Fibroblast of villous mesenchyme (primary cell): ENCODE measurements at regions not wholly inside any gene's neighbourhood (a gene's known extent, or its start where the extent isn't known, plus 50 kb on each side); places are given as distances from the start of the nearest gene placed in this dataset.
A peak's percentile ranks its signal among the peaks of the same experiment; 100 is the strongest.

Experiments used
- DNase-seq: peaks from one replicate; pipeline ENCODE4 v3.0.0-alpha.2; 2010; ENCODE audit warnings: low read depth
- H3K4me3 ChIP-seq: 2 replicates; pipeline ENCODE4 v1.5.1; 2011; ENCODE audit warnings: low read depth, mild to moderate bottlenecking, low read length
- TF ChIP-seq, protein P1 (sequence below): IDR thresholded peaks from 2 replicates; pipeline ENCODE4 v1.5.1; 2012; ENCODE audit warnings: low read depth, mild to moderate bottlenecking, low read length; ENCODE audit not compliant: insufficient read depth

DNA sequence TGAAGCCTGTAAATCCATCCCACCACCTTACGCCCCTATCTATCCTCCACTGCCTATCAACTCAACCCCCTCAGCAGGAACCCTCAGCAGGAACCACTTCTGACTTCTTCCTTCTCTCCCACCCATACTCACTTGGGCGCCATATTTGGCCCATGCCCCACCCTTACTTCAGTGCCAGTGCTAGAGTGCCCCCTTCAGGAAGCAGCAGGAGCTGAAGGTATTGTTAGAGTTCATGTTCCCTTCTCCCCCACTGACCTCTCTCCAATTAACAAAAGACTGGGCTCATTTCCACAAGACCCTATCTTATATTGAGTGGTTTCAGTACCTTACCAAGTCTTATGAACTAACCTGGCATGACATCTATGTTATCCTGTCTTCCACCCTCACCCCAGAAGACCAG is 363.1 kb upstream of the SLIT2 start:
- no peak overlapping the region for H3K4me3 ChIP-seq
- no peak for DNase-seq
- TF ChIP-seq, protein P1, sequence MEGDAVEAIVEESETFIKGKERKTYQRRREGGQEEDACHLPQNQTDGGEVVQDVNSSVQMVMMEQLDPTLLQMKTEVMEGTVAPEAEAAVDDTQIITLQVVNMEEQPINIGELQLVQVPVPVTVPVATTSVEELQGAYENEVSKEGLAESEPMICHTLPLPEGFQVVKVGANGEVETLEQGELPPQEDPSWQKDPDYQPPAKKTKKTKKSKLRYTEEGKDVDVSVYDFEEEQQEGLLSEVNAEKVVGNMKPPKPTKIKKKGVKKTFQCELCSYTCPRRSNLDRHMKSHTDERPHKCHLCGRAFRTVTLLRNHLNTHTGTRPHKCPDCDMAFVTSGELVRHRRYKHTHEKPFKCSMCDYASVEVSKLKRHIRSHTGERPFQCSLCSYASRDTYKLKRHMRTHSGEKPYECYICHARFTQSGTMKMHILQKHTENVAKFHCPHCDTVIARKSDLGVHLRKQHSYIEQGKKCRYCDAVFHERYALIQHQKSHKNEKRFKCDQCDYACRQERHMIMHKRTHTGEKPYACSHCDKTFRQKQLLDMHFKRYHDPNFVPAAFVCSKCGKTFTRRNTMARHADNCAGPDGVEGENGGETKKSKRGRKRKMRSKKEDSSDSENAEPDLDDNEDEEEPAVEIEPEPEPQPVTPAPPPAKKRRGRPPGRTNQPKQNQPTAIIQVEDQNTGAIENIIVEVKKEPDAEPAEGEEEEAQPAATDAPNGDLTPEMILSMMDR: peak; percentile 8

DNA sequence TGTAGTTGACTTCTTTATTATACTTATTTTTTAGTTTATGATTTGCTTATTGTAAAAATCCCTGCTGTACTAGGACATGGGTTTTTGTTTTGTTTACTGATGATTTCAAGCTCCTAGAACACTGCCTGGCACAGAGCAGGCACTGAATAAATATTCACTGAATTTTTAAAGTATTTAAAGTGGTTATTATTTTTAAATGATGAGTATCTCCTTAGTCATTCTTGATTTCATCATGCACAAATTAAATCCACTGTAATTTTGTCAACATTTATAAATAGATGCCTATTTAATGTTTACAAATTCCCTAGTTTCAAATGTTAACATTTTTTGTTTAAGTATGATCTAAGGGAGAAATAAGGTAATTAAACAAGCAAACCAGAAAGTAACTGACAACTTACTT is 367.9 kb upstream of the SLIT2 start:
- TF ChIP-seq, protein P1: no peak
- no peak overlapping the region for H3K4me3 ChIP-seq
- peak; percentile 43 for DNase-seq

DNA sequence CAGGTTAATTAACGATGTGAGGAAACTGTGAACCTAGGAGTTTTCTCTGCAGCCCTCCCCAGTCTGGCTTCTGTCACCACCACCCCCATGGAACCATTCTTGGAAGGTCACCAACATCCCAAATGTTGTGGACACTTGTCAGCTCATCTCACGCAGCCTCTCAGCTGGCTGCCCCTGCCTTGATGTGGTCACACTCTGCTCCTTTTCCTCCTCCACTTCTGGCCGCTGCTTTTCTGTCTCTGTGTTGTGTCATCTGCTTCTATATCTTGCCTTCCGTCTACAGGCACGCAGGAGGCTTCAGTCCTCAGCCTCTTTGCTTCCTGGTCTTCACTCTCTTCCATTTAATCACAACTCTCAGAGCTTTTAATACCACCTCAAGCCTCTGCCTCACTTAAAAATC is 371.5 kb upstream of the SLIT2 start:
- TF ChIP-seq, protein P1: no peak
- no peak overlapping the region for H3K4me3 ChIP-seq
- peak; percentile 52 for DNase-seq

DNA sequence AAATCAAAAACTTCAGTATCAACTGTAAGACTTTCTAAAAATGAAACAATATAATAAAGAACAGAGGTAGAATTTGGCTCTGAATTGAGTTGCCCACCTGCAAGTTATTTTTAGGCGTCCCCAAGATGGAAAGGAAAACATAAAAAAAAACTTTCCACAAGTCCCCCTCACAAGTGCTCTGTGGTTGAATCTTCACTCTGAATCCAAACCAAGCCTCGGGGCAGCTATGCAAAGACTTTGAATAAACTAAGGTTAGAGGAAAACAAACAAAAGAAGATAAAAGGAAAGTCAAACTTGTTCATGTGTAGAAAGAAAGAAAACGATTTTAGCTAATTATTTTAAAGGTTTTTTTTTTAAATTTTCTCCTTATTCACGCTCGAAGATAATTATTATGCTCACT is 372.4 kb upstream of the SLIT2 start:
- no peak for DNase-seq
- no peak overlapping the region for H3K4me3 ChIP-seq
- TF ChIP-seq, protein P1: no peak

DNA sequence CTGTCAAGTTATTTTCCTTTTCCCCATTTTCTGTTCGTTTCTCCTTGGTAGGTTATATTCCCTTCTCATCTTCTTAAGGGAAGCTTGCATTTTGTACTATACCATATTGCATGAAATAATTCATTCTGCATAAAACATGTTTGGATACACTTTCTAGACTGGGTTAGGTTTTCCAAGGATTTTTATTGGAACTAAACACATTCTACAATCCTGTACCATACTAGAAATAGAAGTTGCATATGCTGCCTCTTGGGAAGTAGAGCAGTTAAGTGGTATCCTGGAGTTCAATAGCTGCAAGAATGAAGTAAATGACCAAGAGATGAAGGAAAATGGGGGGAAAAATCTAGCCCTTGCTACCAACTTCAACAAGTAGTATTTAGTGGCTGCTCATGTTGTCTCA is 393.7 kb upstream of the SLIT2 start:
- DNase-seq: no peak
- TF ChIP-seq, protein P1: no peak
- no peak overlapping the region for H3K4me3 ChIP-seq

DNA sequence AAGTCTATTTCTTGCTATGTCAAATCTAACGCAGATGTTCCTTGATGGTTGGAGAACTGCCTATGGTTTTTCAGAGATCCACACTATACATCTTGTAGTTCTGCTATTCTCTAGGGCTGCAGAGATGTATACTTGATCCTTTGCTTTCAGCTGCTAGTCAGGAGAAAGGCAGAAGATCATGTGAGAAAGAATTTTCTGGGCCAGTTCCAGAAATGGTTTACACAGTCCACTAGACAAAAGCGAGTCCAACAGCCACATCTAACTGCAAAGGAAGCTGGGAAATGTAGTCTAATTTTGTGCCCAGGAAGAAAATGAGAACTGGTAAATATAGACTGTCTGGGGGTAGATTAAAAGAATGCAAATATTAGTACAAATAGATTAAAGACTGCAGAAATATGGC is 394.3 kb upstream of the SLIT2 start:
- TF ChIP-seq, protein P1: no peak
- no peak for DNase-seq
- H3K4me3 ChIP-seq: no peak overlapping the region

DNA sequence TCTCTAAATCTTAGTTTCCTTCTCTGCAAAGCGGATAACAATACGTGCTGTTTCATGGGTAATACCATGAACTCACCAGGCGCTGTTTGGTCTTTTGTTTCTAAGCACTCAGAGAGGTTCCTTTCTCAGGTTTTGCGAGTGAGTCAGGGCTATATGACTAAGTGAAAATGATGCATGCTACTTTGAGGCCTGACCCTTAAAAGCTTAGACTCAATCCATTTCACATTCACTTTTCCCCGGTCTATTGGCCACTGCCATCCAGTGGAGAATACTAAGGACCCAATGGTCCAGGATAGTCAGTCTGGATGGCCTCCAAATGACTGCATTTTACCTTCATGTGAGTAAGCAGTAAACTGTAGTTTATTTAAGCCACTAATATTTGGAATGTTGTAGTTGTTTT is 400.8 kb upstream of the SLIT2 start:
- TF ChIP-seq, protein P1: no peak
- no peak overlapping the region for H3K4me3 ChIP-seq
- DNase-seq: peak; percentile 25
